ENCODE measurements at regions not wholly inside any gene's neighbourhood (a gene's known extent, or its start where the extent isn't known, plus 50 kb on each side); places are given as distances from the start of the nearest gene placed in this dataset.

- no peak overlapping the region for H3K9ac ChIP-seq (ENCODE audit: insufficient read depth, low read depth, low read length)
- no peaks in the 10 kb centered on the region for H3K79me2 ChIP-seq (ENCODE audit: insufficient read depth, low read length)
- H3K27ac ChIP-seq (ENCODE audit: extremely low read length, insufficient read depth, low read length), result no peak overlapping the region
- H3K9me3 ChIP-seq (ENCODE audit: low read length), result no peaks in the 10 kb centered on the region
- no peak for DNase-seq (ENCODE audit: low spot score)
- in situ Hi-C loops (cut with HindIII; ENCODE audit: extremely low pct_ligation_motif_present, low pct_unique_long_range_greater_than_20kb), result no loop called here
- POLR2A ChIA-PET, result no interaction called here
- H3K4me3 ChIP-seq (replicated peaks in 1 of 3; ENCODE audit: insufficient read depth in 1 of 3, low read depth in 2 of 3, low read length in 3 of 3), result no peak overlapping the region
- no peaks in the 10 kb centered on the region for H3K36me3 ChIP-seq (replicated peaks in 1 of 2; ENCODE audit: control insufficient read depth in 1 of 2, insufficient read depth in 2 of 2, low read length in 2 of 2)
- no peak overlapping the region for H3K4me2 ChIP-seq (ENCODE audit: low read depth, low read length)
- TF ChIP-seq REXO4 (CRISPR knock-in tag; IDR thresholded peaks at IDR 0.05; ENCODE audit: borderline replicate concordance), result no peak
- FAIRE-seq, result no peak
- H2AFZ ChIP-seq (ENCODE audit: low read length), result no peak overlapping the region
- H4K20me1 ChIP-seq (ENCODE audit: insufficient read depth, low read length), result no peaks in the 10 kb centered on the region
- BruUV-seq (replicated peaks), result no TSS peak
- H3K27me3 ChIP-seq (ENCODE audit: control insufficient read depth in 1 of 2, insufficient read depth in 2 of 2, low read length in 2 of 2), result no peaks in the 10 kb centered on the region
- 1% methylated on average over 4 of the region's 4 CpGs for WGBS (ENCODE audit: low lambda C conversion rate)
- intact Hi-C loops (cut with micrococcal nuclease; ENCODE audit: unreplicated experiment), result no loop called here
- ATAC-seq, result no peak
- H3K4me1 ChIP-seq (ENCODE audit: insufficient read depth, low read length), result no peaks in the 10 kb centered on the region
- CTCF ChIA-PET (ENCODE audit: low intra/inter-chr PET ratio, low total read pairs), result no interaction called here
These were observed 110.7 kb upstream of the PRSS1 start for GRCh38 chr7:142638581-142638980.

- ChIA-PET POLR2A (no interaction called here), CTCF (ENCODE audit: low intra/inter-chr PET ratio, low total read pairs) (no interaction called here)
- Histone ChIP-seq H3K79me2 (ENCODE audit: insufficient read depth, low read length) (no peaks in the 10 kb centered on the region), H3K9me3 (ENCODE audit: low read length) (no peaks in the 10 kb centered on the region), H3K9ac (ENCODE audit: insufficient read depth, low read depth, low read length) (no peak overlapping the region), H3K4me2 (ENCODE audit: low read depth, low read length) (no peak overlapping the region), H4K20me1 (ENCODE audit: insufficient read depth, low read length) (no peaks in the 10 kb centered on the region), H3K27me3 (ENCODE audit: control insufficient read depth in 1 of 2, insufficient read depth in 2 of 2, low read length in 2 of 2) (peaks cover 0 to 2% of the 10 kb centered on the region in 2 experiments; a peak in 1 of 5 replicates), H3K36me3 (replicated peaks in 1 of 2; ENCODE audit: control insufficient read depth in 1 of 2, insufficient read depth in 2 of 2, low read length in 2 of 2) (no peaks in the 10 kb centered on the region), H3K27ac (ENCODE audit: extremely low read length, insufficient read depth, low read length) (no peak overlapping the region), H3K4me3 (replicated peaks in 1 of 3; ENCODE audit: insufficient read depth in 1 of 3, low read depth in 2 of 3, low read length in 3 of 3) (no peak overlapping the region), H2AFZ (ENCODE audit: low read length) (no peak overlapping the region), H3K4me1 (ENCODE audit: insufficient read depth, low read length) (no peaks in the 10 kb centered on the region)
- 2% methylated on average over 5 of the region's 5 CpGs for WGBS (ENCODE audit: low lambda C conversion rate)
- BruUV-seq (replicated peaks), result no TSS peak
- intact Hi-C loops (cut with micrococcal nuclease; ENCODE audit: unreplicated experiment), result no loop called here
- ATAC-seq, result no peak
- in situ Hi-C loops (cut with HindIII; ENCODE audit: extremely low pct_ligation_motif_present, low pct_unique_long_range_greater_than_20kb), result no loop called here
- DNase-seq (ENCODE audit: low spot score), result no peak
- no peak for FAIRE-seq
- TF ChIP-seq TBX3 (IDR thresholded peaks at IDR 0.05; ENCODE audit: borderline replicate concordance) (no peak), ZNF546 (CRISPR knock-in tag; conservative IDR thresholded peaks at IDR 0.05) (no peak), ZNF687 (CRISPR knock-in tag; IDR thresholded peaks at IDR 0.05) (no peak), DR1 (CRISPR knock-in tag; IDR thresholded peaks at IDR 0.05) (no peak), CENPX (CRISPR knock-in tag; IDR thresholded peaks at IDR 0.05) (no peak), USF2 (IDR thresholded peaks at IDR 0.05; ENCODE audit: low read depth, low read length) (no peak), USF2 (CRISPR knock-in tag; IDR thresholded peaks at IDR 0.05; ENCODE audit: borderline replicate concordance) (no peak), ZZZ3 (CRISPR knock-in tag; IDR thresholded peaks at IDR 0.05; ENCODE audit: borderline replicate concordance) (no peak), ZNF512 (CRISPR knock-in tag; IDR thresholded peaks at IDR 0.05) (no peak), ZNF816 (CRISPR knock-in tag; IDR thresholded peaks at IDR 0.05; ENCODE audit: borderline replicate concordance) (no peak), ZNF841 (CRISPR knock-in tag; IDR thresholded peaks at IDR 0.05; ENCODE audit: borderline replicate concordance) (no peak)
These were observed 112.0 kb upstream of the PRSS1 start for GRCh38 chr7:142637240-142637639.
